ENCODE measurements at regions not wholly inside any gene's neighbourhood (a gene's known extent, or its start where the extent isn't known, plus 50 kb on each side); places are given as distances from the start of the nearest gene placed in this dataset.

GRCh38 chr16:85512808-85513115 lies 100.4 kb upstream of the GSE1 start:
- POLR2A ChIA-PET = interaction anchor here (0.5 to 0.6 kb wide), 2 partner anchors 35 to 40 kb away, joined by 4 to 8 read pairs; no protein-coding TSS in a partner anchor
- intact Hi-C loops (cut with micrococcal nuclease; ENCODE audit: unreplicated experiment) (no loop called here), in situ Hi-C loops (cut with HindIII; ENCODE audit: low pct_unique_long_range_greater_than_20kb, low sequenced_read_pairs) (no loop called here)
- Histone ChIP-seq H3K9me3 (ENCODE audit: control insufficient read depth, insufficient read depth, low read depth, low read length) (no peaks in the 10 kb centered on the region), H3K4me1 (ENCODE audit: control insufficient read depth, insufficient read depth, low read length) (peaks cover 34% of the 10 kb centered on the region), H3K4me3 (ENCODE audit: low read depth in 2 of 2, low read length in 2 of 2) (no peak overlapping the region), H3K36me3 (ENCODE audit: control insufficient read depth, insufficient read depth, low read length) (no peaks in the 10 kb centered on the region), H3K27me3 (ENCODE audit: control insufficient read depth, insufficient read depth, low read length) (no peaks in the 10 kb centered on the region), H3K27ac (ENCODE audit: low read length) (peak overlapping the region; percentile 78; the same call in 1 of the 2 replicates)
- DNase-seq (ENCODE audit: low read depth, low spot score) (no peak), ATAC-seq (no peak)
- TF ChIP-seq TCF7L2 (IDR thresholded peaks at IDR 0.05; ENCODE audit: low read depth, low read length) = no peak
- no peak for TF ChIP-seq POLR2AphosphoS5 (IDR thresholded peaks at IDR 0.05; ENCODE audit: low read depth, low read length)
- TF ChIP-seq REST (IDR thresholded peaks at IDR 0.05; ENCODE audit: insufficient read depth in 1 of 2, low read depth in 2 of 2, low read length in 1 of 2) = no peak
- TF ChIP-seq CTCF (IDR thresholded peaks at IDR 0.05) = no peak
- no peak for TF ChIP-seq SIN3A (IDR thresholded peaks at IDR 0.05; ENCODE audit: borderline replicate concordance, insufficient read depth, low read depth, low read length)
- CTCF ChIA-PET = no interaction called here
- no TSS peak for BruUV-seq (replicated peaks)

- Histone ChIP-seq H3K4me1 (ENCODE audit: control insufficient read depth, insufficient read depth, low read length) (peaks cover 34% of the 10 kb centered on the region), H3K9me3 (ENCODE audit: control insufficient read depth, insufficient read depth, low read depth, low read length) (no peaks in the 10 kb centered on the region), H3K4me3 (ENCODE audit: low read depth in 2 of 2, low read length in 2 of 2) (no peak overlapping the region), H3K27me3 (ENCODE audit: control insufficient read depth, insufficient read depth, low read length) (no peaks in the 10 kb centered on the region), H3K27ac (ENCODE audit: low read length) (peak overlapping the region; percentile 78; the same call in 1 of the 2 replicates), H3K36me3 (ENCODE audit: control insufficient read depth, insufficient read depth, low read length) (no peaks in the 10 kb centered on the region)
- ChIA-PET CTCF (no interaction called here), POLR2A (no interaction called here)
- TF ChIP-seq POLR2AphosphoS5 (IDR thresholded peaks at IDR 0.05; ENCODE audit: low read depth, low read length) (no peak), SIN3A (IDR thresholded peaks at IDR 0.05; ENCODE audit: borderline replicate concordance, insufficient read depth, low read depth, low read length) (no peak), REST (IDR thresholded peaks at IDR 0.05; ENCODE audit: insufficient read depth in 1 of 2, low read depth in 2 of 2, low read length in 1 of 2) (no peak), CTCF (IDR thresholded peaks at IDR 0.05) (no peak), TCF7L2 (IDR thresholded peaks at IDR 0.05; ENCODE audit: low read depth, low read length) (no peak)
- in situ Hi-C loops (cut with HindIII; ENCODE audit: low pct_unique_long_range_greater_than_20kb, low sequenced_read_pairs) (no loop called here), intact Hi-C loops (cut with micrococcal nuclease; ENCODE audit: unreplicated experiment) (no loop called here)
- BruUV-seq (replicated peaks) = no TSS peak
- DNase-seq (ENCODE audit: low read depth, low spot score) = no peak
- ATAC-seq = no peak
Observed at GRCh38 chr16:85513180-85513579, 99.9 kb upstream of the GSE1 start.
